Skeletal muscle cell (primary cell): ENCODE measurements at regions not wholly inside any gene's neighbourhood (a gene's known extent, or its start where the extent isn't known, plus 50 kb on each side); places are given as distances from the start of the nearest gene placed in this dataset.

Experiments used
- DNase-seq: peaks from one replicate; pipeline ENCODE4 v3.0.0-alpha.2; 2010; ENCODE audit warnings: low read depth
- H3K4me3 ChIP-seq: 2 replicates; pipeline ENCODE4 v1.5.1; 2011; ENCODE audit warnings: low read depth, mild to moderate bottlenecking, control low read depth, low read length, moderate library complexity

GRCh38 chr13:73421310-73421912 is 362.6 kb downstream of the KLF5 start:
- H3K4me3 ChIP-seq: no peak overlapping the region
- peak; percentile 63 for DNase-seq

- H3K4me3 ChIP-seq: no peak overlapping the region
- no peak for DNase-seq
These were observed 360.4 kb downstream of the KLF5 start for GRCh38 chr13:73419186-73419585.

- H3K4me3 ChIP-seq: no peak overlapping the region
- DNase-seq: no peak
These were observed 358.3 kb downstream of the KLF5 start for GRCh38 chr13:73417012-73417615.

DNA sequence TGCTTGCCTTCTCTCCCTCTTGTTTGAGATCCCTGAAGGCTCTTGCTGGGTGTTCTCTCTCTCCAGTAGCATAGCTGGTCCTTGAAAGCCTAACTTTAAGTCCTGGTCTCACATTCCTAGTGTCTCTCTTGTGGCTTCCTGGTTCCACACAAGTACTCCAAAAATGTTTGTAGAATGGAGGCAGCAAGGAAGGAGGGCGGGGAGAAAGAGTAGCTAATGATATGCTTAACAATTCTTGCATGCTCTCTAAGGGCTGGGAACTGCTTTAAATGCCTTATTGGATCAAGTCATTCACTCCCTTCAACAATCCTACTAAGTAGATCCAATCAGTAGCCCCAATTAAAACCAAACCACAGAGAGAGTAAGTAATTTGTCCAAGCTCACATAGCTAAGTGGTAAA is 357.3 kb downstream of the KLF5 start:
- DNase-seq: no peak
- no peak overlapping the region for H3K4me3 ChIP-seq

GRCh38 chr13:73413656-73414055 is 354.9 kb downstream of the KLF5 start:
- no peak for DNase-seq
- H3K4me3 ChIP-seq: no peak overlapping the region

- DNase-seq: no peak
- no peak overlapping the region for H3K4me3 ChIP-seq
These were observed 354.1 kb downstream of the KLF5 start for GRCh38 chr13:73412933-73413332.

- no peak overlapping the region for H3K4me3 ChIP-seq
- no peak for DNase-seq
These were observed 352.4 kb downstream of the KLF5 start for GRCh38 chr13:73411067-73411809.

DNA sequence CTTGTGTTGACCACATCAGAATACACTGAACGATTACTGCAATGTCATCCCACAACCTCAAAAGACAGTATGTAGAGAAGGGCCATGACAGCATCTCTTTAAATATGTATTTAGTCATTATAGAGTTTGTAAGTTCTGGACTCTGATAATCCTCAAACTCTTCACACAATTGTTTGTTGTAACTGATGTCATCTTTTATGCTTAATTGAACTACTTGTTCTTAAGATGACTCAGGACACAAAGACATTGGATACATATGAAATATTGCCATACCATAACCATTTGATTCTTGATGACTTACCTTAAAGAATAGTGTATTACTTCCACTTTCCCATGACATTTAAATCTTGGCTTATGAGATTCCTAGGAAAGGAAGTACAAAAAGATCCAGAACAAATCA is 347.6 kb downstream of the KLF5 start:
- H3K4me3 ChIP-seq: no peak overlapping the region
- no peak for DNase-seq

DNA sequence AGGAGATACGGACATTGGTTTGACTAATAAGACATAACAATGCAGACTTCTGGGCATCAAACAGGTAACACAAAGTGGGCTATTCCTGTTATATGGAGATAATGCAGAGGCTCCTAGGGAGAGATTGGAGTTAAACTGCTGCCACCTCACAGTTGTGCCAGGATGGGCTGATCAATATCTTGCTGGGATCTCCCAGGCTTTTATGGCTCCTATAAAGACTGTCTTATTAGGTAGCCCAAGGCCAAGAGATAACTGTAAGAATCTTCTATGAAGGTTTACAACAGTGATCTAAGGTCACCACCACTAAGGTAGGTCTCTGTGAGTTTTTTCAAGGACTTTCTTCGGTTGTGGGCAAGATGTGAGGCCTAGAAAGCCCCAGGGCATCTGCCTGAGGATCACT is 345.8 kb downstream of the KLF5 start:
- H3K4me3 ChIP-seq: no peak overlapping the region
- no peak for DNase-seq

GRCh38 chr13:73403355-73404120 is 344.7 kb downstream of the KLF5 start:
- no peak overlapping the region for H3K4me3 ChIP-seq
- no peak for DNase-seq

DNA sequence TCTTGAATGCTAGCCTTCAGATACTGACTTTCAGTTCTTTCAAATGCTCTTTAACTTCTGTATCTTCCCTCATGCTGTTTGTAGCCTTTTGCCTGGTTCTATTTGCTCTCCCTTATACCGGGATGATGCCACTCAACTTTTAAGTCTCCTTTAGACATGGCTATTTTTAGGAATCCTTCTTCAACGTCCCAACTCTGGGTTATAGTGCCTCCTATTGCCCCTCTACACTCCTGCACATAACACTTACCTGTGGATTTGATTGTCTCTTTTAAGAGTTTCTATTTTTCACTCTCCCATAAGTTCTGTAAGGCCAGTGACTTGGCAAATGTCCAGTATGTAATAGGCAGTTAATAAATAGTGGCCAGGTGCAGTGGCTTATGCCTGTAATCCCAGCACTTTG is 343.0 kb downstream of the KLF5 start:
- DNase-seq: no peak
- no peak overlapping the region for H3K4me3 ChIP-seq

DNA sequence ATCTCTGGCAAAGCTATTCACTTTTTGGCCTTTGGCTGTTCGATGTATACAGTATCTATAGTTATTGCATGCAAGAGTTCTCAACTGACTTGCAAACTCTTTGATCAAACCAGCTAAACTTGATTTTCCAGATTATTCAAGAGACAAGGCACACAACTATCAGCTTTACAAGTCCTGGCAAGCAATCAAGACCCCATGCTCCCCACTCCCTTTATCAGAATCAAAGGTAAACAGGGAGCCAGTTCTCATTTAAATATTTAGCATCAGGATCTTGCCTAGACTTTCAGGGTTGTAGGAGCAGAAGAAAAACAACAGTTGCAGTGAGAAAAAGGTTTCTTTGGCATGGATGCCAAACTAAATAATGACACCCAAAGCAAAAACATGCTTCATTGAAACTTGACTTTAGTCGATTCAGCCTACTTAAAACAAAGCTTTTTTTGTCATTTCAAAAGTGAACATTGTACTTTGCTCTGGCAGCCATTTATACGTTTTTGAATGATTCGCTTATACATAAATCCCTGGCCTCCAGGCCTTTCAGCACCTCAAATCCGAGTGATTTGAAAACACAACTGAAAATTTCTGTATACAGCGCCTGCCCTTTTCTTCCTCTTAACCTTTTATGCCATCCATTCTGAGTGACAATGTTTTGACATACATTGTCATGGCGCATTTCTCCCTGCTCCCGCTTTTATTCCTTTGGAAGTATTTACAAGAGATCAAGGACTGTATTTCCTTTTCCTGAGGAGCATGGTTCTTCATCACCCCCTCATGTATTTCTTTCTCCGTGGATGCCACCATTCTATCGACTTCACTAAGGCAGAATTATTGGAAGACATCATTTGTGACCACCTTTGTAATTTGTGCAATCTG is 340.8 kb downstream of the KLF5 start:
- H3K4me3 ChIP-seq: no peak overlapping the region
- DNase-seq: no peak

DNA sequence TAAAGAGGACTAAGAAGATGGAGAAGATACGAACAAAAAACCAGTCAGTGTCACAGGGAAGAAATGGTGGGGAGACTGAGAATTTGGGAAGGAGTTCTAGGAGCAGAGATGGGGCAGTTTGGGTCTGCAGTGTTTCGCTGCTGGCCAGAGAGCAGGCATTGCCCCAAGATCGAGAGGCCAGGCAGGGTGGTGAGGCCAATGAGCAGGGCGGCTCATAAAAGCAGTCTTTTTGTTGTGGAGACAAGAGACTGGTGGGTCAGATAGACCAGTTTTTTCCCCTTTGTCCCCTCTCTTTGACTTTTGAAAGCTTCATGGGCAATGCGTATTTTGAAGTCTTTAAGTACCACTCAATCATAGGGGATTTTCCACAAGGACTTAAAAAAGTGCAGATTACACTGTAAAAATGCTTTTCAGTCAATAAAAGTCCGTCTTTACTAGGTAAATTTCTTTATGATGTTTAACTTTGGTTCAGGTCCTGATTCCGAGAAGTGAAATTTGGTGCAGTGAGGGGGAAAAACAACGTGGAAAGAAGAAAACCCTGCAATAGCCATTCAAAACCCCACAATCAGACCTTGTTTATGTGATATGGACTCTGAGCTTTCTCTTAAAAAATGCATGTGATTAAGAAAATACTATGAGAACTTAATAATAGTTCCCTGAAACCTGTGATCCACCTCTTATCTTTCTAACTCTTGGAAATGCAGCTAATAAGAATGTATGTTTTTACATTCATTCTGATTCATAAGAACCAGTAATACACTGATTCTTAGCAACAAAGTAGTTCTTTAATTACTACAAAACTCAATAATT is 338.9 kb downstream of the KLF5 start:
- DNase-seq: no peak
- H3K4me3 ChIP-seq: no peak overlapping the region

GRCh38 chr13:73394066-73394465 is 335.3 kb downstream of the KLF5 start:
- no peak for DNase-seq

GRCh38 chr13:73390100-73390499 is 331.3 kb downstream of the KLF5 start:
- DNase-seq: no peak
- no peak overlapping the region for H3K4me3 ChIP-seq

More at GRCh38 chr13:73394066-73394465, 335.3 kb downstream of the KLF5 start:
- no peak overlapping the region for H3K4me3 ChIP-seq

- H3K4me3 ChIP-seq: no peak overlapping the region
- DNase-seq: no peak
These were observed 329.8 kb downstream of the KLF5 start for GRCh38 chr13:73388586-73388985.

GRCh38 chr13:73387318-73387717 is 328.5 kb downstream of the KLF5 start:
- no peak overlapping the region for H3K4me3 ChIP-seq
- DNase-seq: no peak

DNA sequence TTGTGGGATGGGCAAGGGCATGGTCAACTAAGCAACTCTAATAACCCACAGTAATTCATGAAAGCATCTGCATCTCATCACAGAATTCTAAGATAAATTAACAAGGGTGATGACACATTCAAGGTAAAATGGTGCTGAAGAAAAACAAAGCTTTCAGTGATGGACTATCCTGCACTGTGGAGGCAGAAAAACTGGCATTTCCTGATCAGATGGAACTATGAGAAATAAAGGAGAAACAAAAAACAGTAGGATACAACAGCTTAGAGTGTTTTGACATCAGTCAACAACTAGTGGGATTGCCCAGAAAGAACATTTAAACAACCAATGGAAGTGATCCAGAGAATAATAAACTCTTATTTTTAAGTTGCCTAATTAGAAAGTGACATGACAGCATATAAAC is 327.0 kb downstream of the KLF5 start:
- H3K4me3 ChIP-seq: no peak overlapping the region
- DNase-seq: no peak
